ENCODE measurements at regions not wholly inside any gene's neighbourhood (a gene's known extent, or its start where the extent isn't known, plus 50 kb on each side); places are given as distances from the start of the nearest gene placed in this dataset.

DNA sequence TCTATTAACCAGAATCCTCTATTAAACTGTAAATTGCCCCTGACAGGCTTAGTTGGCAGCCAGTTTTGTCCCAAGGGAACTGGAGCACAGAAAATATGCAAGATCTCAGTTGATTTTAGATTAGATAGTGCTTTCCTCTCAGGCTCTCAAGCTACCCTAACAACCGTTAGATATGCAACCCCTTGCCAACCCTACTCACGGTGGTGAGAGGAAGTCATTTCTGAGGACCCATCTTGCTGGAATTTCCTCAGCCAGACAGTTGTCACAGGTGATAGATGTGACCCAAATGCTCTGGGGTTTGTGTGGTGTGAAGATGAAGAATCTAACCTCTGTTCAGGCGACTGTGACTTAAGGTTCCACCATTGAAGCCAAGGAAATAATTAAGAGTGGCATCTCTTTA lies 447.1 kb downstream of the MID1IP1 start:
- Histone ChIP-seq H3K4me1 (ENCODE audit: control insufficient read depth, insufficient read depth, low read length, unreplicated experiment) (no peaks in the 10 kb centered on the region), H3K79me2 (ENCODE audit: control insufficient read depth, insufficient read depth, low read length, unreplicated experiment) (no peaks in the 10 kb centered on the region), H2AFZ (ENCODE audit: low read length, unreplicated experiment) (no peak overlapping the region), H3K27me3 (ENCODE audit: insufficient read depth, low read length) (no peaks in the 10 kb centered on the region), H3K36me3 (ENCODE audit: insufficient read depth, low read length) (no peaks in the 10 kb centered on the region), H3K4me3 (ENCODE audit: low read depth, low read length) (no peak overlapping the region), H3K27ac (ENCODE audit: low read depth, low read length) (no peak overlapping the region)

GRCh38 chrX:39249999-39250398 lies 448.7 kb downstream of the MID1IP1 start:
- Histone ChIP-seq H3K27me3 (ENCODE audit: insufficient read depth, low read length) (no peaks in the 10 kb centered on the region), H3K4me3 (ENCODE audit: low read depth, low read length) (no peak overlapping the region), H2AFZ (ENCODE audit: low read length, unreplicated experiment) (no peak overlapping the region), H3K4me1 (ENCODE audit: control insufficient read depth, insufficient read depth, low read length, unreplicated experiment) (no peaks in the 10 kb centered on the region), H3K27ac (ENCODE audit: low read depth, low read length) (no peak overlapping the region), H3K79me2 (ENCODE audit: control insufficient read depth, insufficient read depth, low read length, unreplicated experiment) (no peaks in the 10 kb centered on the region), H3K36me3 (ENCODE audit: insufficient read depth, low read length) (no peaks in the 10 kb centered on the region)

DNA sequence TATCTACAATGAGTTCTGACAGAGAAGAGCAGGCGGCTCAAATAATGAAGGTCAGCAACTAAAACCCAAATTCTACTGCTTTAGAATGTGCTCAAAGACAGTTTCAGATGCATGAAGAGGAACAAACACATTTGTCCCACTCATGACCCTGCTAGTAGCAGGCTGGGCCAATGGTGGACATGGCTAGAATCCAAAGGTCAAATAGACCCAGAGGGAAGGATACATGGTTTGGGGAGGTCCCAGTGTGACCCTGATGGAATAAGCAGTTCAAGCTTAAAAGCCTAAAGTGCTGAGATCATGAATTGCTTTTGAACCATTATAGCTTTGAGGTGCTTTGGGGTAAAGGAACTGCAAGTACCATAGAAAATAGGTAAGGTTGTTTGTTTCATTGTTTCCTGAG lies 450.7 kb downstream of the MID1IP1 start:
- no peak overlapping the region for H3K27ac ChIP-seq (ENCODE audit: low read depth, low read length)

DNA sequence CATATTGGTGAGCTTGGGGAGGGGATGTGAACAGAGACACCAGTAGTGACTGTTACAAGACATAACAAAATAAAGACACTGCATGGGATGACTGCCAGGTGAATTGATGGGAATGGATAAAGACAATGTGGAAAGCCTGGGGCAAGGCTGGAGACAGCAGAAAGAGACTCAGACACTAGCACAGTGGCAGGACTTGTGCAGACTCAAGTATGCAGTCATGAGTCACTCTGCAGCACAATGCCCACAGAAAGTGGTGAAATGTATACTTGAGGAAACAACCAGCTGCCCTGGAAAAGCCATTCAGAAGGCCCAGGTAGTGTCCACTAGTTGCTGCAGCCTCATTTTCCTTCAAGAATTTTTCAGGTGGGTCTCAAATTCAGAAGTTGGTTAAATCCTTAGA lies 452.3 kb downstream of the MID1IP1 start:
- no peaks in the 10 kb centered on the region for H3K4me1 ChIP-seq (ENCODE audit: control insufficient read depth, insufficient read depth, low read length, unreplicated experiment)
- no peak overlapping the region for H3K27ac ChIP-seq (ENCODE audit: low read depth, low read length)
- H3K79me2 ChIP-seq (ENCODE audit: control insufficient read depth, insufficient read depth, low read length, unreplicated experiment) = no peaks in the 10 kb centered on the region
- no peaks in the 10 kb centered on the region for H3K36me3 ChIP-seq (ENCODE audit: insufficient read depth, low read length)
- no peak overlapping the region for H3K4me3 ChIP-seq (ENCODE audit: low read depth, low read length)
- H2AFZ ChIP-seq (ENCODE audit: low read length, unreplicated experiment) = no peak overlapping the region
- H3K27me3 ChIP-seq (ENCODE audit: insufficient read depth, low read length) = no peaks in the 10 kb centered on the region

More for the DNA sequence above, 450.7 kb downstream of the MID1IP1 start:
- Histone ChIP-seq H3K79me2 (ENCODE audit: control insufficient read depth, insufficient read depth, low read length, unreplicated experiment) (no peaks in the 10 kb centered on the region), H3K4me3 (ENCODE audit: low read depth, low read length) (no peak overlapping the region), H3K36me3 (ENCODE audit: insufficient read depth, low read length) (no peaks in the 10 kb centered on the region), H3K27me3 (ENCODE audit: insufficient read depth, low read length) (no peaks in the 10 kb centered on the region), H2AFZ (ENCODE audit: low read length, unreplicated experiment) (no peak overlapping the region), H3K4me1 (ENCODE audit: control insufficient read depth, insufficient read depth, low read length, unreplicated experiment) (no peaks in the 10 kb centered on the region)

DNA sequence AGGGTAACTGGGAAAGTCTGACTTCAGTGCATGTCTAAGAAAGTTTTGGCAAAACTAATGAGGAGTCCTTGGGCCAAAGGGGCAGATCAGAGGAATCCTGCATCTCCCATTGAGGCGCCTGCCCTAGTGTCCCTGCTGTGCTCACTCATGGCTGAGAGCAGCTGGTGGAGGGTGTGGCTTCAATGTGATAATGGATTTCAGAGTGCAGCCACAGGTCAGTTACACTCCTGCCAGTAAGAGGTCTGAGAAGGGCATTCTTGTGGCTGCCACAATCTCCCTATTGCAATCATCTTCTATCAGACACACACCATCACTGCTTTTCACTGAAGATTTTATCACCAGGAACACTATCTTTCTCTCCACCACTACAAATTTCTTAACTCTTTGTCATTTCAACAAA lies 457.1 kb downstream of the MID1IP1 start:
- Histone ChIP-seq H3K79me2 (ENCODE audit: control insufficient read depth, insufficient read depth, low read length, unreplicated experiment) (no peaks in the 10 kb centered on the region), H2AFZ (ENCODE audit: low read length, unreplicated experiment) (no peak overlapping the region), H3K36me3 (ENCODE audit: insufficient read depth, low read length) (no peaks in the 10 kb centered on the region), H3K4me3 (ENCODE audit: low read depth, low read length) (no peak overlapping the region), H3K27ac (ENCODE audit: low read depth, low read length) (no peak overlapping the region), H3K27me3 (ENCODE audit: insufficient read depth, low read length) (no peaks in the 10 kb centered on the region), H3K4me1 (ENCODE audit: control insufficient read depth, insufficient read depth, low read length, unreplicated experiment) (no peaks in the 10 kb centered on the region)

- Histone ChIP-seq H3K4me1 (ENCODE audit: control insufficient read depth, insufficient read depth, low read length, unreplicated experiment) (no peaks in the 10 kb centered on the region), H3K27me3 (ENCODE audit: insufficient read depth, low read length) (no peaks in the 10 kb centered on the region), H3K4me3 (ENCODE audit: low read depth, low read length) (no peak overlapping the region), H3K27ac (ENCODE audit: low read depth, low read length) (peak overlapping the region; percentile 26; the same call in 1 of the 2 replicates), H3K79me2 (ENCODE audit: control insufficient read depth, insufficient read depth, low read length, unreplicated experiment) (no peaks in the 10 kb centered on the region), H2AFZ (ENCODE audit: low read length, unreplicated experiment) (no peak overlapping the region), H3K36me3 (ENCODE audit: insufficient read depth, low read length) (no peaks in the 10 kb centered on the region)
These were observed 459.7 kb downstream of the MID1IP1 start for GRCh38 chrX:39260965-39261364.

DNA sequence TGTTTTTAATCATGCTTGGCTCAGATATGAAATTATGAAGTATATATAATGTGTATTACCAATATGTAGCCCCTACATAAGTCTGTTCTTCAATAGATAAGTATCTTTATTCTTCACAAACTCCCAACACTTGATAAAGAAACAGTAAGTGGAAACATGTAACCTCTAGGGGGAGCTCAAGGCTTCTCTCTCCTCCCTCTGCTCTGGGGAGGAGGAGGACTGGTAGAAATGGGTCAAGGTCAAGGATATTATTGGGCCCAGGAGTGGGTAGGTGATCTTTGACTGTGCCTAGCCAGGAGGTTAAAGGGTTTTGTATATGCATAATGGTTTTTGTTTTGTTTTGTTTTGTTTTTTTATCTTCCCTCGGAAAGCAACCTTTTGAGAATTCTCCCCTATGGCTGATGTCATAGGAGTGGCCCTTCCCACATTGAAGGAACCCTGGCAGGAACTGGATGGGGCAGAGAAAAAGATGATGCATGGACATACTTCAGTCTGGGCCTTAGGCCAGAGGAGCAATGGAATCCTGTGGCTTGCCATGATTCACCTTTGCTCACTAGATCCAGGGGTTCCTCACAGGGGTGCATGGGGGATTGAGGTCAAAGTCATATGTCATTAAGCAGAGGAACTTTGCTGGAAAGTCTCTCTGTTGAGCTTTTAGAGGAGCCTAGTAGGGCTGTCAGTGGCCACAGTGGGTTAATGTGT lies 460.3 kb downstream of the MID1IP1 start:
- Histone ChIP-seq H3K79me2 (ENCODE audit: control insufficient read depth, insufficient read depth, low read length, unreplicated experiment) (no peaks in the 10 kb centered on the region), H2AFZ (ENCODE audit: low read length, unreplicated experiment) (no peak overlapping the region), H3K36me3 (ENCODE audit: insufficient read depth, low read length) (no peaks in the 10 kb centered on the region), H3K27me3 (ENCODE audit: insufficient read depth, low read length) (no peaks in the 10 kb centered on the region), H3K4me3 (ENCODE audit: low read depth, low read length) (no peak overlapping the region), H3K27ac (ENCODE audit: low read depth, low read length) (peak overlapping the region; percentile 26; the same call in 1 of the 2 replicates), H3K4me1 (ENCODE audit: control insufficient read depth, insufficient read depth, low read length, unreplicated experiment) (no peaks in the 10 kb centered on the region)

GRCh38 chrX:39262641-39263040 lies 461.4 kb downstream of the MID1IP1 start:
- no peak overlapping the region for H3K27ac ChIP-seq (ENCODE audit: low read depth, low read length)

DNA sequence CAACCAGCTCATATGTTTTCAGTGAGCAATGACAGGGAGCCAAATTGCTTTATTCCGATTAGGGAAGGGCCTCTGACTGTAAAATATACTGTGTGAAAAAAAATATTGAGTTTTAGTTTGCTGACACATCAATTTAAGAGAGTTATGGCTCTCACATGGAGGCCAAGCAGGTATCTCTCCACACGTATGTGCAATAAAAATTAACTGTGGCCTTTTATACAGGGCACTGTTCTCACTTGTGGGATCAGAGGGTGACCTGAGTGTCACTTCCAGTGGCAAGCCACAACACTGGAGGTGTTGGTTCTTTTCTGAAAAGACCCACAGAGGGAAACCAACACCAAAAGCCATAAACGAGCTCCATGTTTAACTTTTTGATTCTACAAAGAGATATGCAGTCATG lies 462.8 kb downstream of the MID1IP1 start:
- Histone ChIP-seq H3K36me3 (ENCODE audit: insufficient read depth, low read length) (no peaks in the 10 kb centered on the region), H3K4me1 (ENCODE audit: control insufficient read depth, insufficient read depth, low read length, unreplicated experiment) (no peaks in the 10 kb centered on the region), H3K27ac (ENCODE audit: low read depth, low read length) (no peak overlapping the region), H2AFZ (ENCODE audit: low read length, unreplicated experiment) (no peak overlapping the region), H3K4me3 (ENCODE audit: low read depth, low read length) (no peak overlapping the region), H3K27me3 (ENCODE audit: insufficient read depth, low read length) (no peaks in the 10 kb centered on the region), H3K79me2 (ENCODE audit: control insufficient read depth, insufficient read depth, low read length, unreplicated experiment) (no peaks in the 10 kb centered on the region)

More at GRCh38 chrX:39262641-39263040, 461.4 kb downstream of the MID1IP1 start:
- Histone ChIP-seq H3K27me3 (ENCODE audit: insufficient read depth, low read length) (no peaks in the 10 kb centered on the region), H3K36me3 (ENCODE audit: insufficient read depth, low read length) (no peaks in the 10 kb centered on the region), H3K79me2 (ENCODE audit: control insufficient read depth, insufficient read depth, low read length, unreplicated experiment) (no peaks in the 10 kb centered on the region), H3K4me1 (ENCODE audit: control insufficient read depth, insufficient read depth, low read length, unreplicated experiment) (no peaks in the 10 kb centered on the region), H2AFZ (ENCODE audit: low read length, unreplicated experiment) (no peak overlapping the region), H3K4me3 (ENCODE audit: low read depth, low read length) (no peak overlapping the region)

DNA sequence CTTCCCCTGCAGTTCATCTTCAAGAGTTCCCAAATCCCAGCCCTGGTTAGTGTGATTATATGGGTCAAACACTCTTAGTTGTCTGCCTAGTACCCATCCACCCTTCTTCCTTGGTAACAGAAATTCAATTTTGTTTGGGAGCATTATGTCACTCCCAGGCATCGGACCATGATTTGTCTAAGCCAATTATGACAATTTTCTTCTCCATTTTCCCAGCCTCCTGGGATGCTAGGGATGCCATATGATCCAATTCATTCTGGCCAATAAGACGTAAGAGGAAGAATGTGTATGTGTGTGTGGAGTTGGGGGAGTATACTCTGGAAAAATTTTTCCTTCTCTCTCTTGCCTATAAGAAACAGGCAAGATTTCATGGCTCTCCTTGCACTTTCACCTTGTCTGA lies 465.9 kb downstream of the MID1IP1 start:
- H2AFZ ChIP-seq (ENCODE audit: low read length, unreplicated experiment) = no peak overlapping the region
- no peaks in the 10 kb centered on the region for H3K36me3 ChIP-seq (ENCODE audit: insufficient read depth, low read length)
- H3K4me3 ChIP-seq (ENCODE audit: low read depth, low read length) = no peak overlapping the region
- H3K79me2 ChIP-seq (ENCODE audit: control insufficient read depth, insufficient read depth, low read length, unreplicated experiment) = no peaks in the 10 kb centered on the region
- H3K27me3 ChIP-seq (ENCODE audit: insufficient read depth, low read length) = no peaks in the 10 kb centered on the region
- H3K4me1 ChIP-seq (ENCODE audit: control insufficient read depth, insufficient read depth, low read length, unreplicated experiment) = no peaks in the 10 kb centered on the region
- H3K27ac ChIP-seq (ENCODE audit: low read depth, low read length) = no peak overlapping the region

GRCh38 chrX:39268207-39268606 lies 466.9 kb downstream of the MID1IP1 start:
- no peaks in the 10 kb centered on the region for H3K79me2 ChIP-seq (ENCODE audit: control insufficient read depth, insufficient read depth, low read length, unreplicated experiment)
- H3K27me3 ChIP-seq (ENCODE audit: insufficient read depth, low read length) = no peaks in the 10 kb centered on the region
- no peaks in the 10 kb centered on the region for H3K4me1 ChIP-seq (ENCODE audit: control insufficient read depth, insufficient read depth, low read length, unreplicated experiment)
- H3K4me3 ChIP-seq (ENCODE audit: low read depth, low read length) = no peak overlapping the region
- no peak overlapping the region for H2AFZ ChIP-seq (ENCODE audit: low read length, unreplicated experiment)
- H3K27ac ChIP-seq (ENCODE audit: low read depth, low read length) = no peak overlapping the region
- H3K36me3 ChIP-seq (ENCODE audit: insufficient read depth, low read length) = no peaks in the 10 kb centered on the region
